Keratinocyte (primary cell): ENCODE measurements at regions not wholly inside any gene's neighbourhood (a gene's known extent, or its start where the extent isn't known, plus 50 kb on each side); places are given as distances from the start of the nearest gene placed in this dataset.
"Not testable (repeated sequence)": the region's sequence is repeated elsewhere in the genome, so short reads cannot be mapped to it uniquely, and the experiment has no call there.

Source experiments
- DNase-seq: peaks from one replicate; pipeline ENCODE4 v3.0.0-alpha.2; 2011; ENCODE audit warnings: low read depth, missing footprints, low spot score
- FAIRE-seq: peaks from 2 replicates; lab custom pipeline; 2011; peaks lifted over from hg19 to GRCh38; lab: Jason Lieb, UNC
- H2AFZ ChIP-seq: 2 replicates; pipeline ENCODE4 v1.6.0; 2012; ENCODE audit warnings: low read length, control low read depth, inconsistent platforms; ENCODE audit not compliant: control insufficient read depth
- H3K27ac ChIP-seq: 2 replicates; pipeline ENCODE4 v1.5.1; 2011; ENCODE audit warnings: low read length; ENCODE audit not compliant: control insufficient read depth, insufficient read depth
- H3K27me3 ChIP-seq: 3 replicates; pipeline ENCODE4 v1.6.0; 2011; ENCODE audit warnings: low read length; ENCODE audit not compliant: control insufficient read depth, insufficient read depth; ENCODE audit errors: extremely low read depth
- H3K36me3 ChIP-seq, 2 experiments: 2 replicates in 1 of 2; 3 replicates in 1 of 2; pipeline ENCODE4 v1.5.1; 2011; ENCODE audit warnings: low read length in 2 of 2, mild to moderate bottlenecking in 1 of 2; ENCODE audit not compliant: control insufficient read depth in 2 of 2, insufficient read depth in 2 of 2; ENCODE audit errors: extremely low read depth in 1 of 2
- H3K4me1 ChIP-seq: 3 replicates; pipeline ENCODE4 v1.5.1; 2011; ENCODE audit warnings: low read length; ENCODE audit not compliant: control insufficient read depth, insufficient read depth; ENCODE audit errors: extremely low read depth
- H3K4me2 ChIP-seq: 3 replicates; pipeline ENCODE4 v1.6.0; 2011; ENCODE audit warnings: low read depth, low read length; ENCODE audit not compliant: control insufficient read depth, insufficient read depth; ENCODE audit errors: extremely low read depth
- H3K4me3 ChIP-seq, 3 experiments: fragments of 200-600 bp in 1 of 3; sonication (generic) in 1 of 3; 2 replicates in 2 of 3; 3 replicates in 1 of 3; pipeline ENCODE4 v1.5.1; 2011 to 2016; ENCODE audit warnings: low read length in 3 of 3, mild to moderate bottlenecking in 3 of 3, control low read depth in 2 of 3, inconsistent platforms in 1 of 3, low read depth in 1 of 3, mixed read lengths in 1 of 3, mixed run types in 1 of 3, moderate library complexity in 1 of 3; ENCODE audit not compliant: control insufficient read depth in 2 of 3, insufficient read depth in 2 of 3; ENCODE audit errors: extremely low read depth in 1 of 3
- H3K79me2 ChIP-seq: 2 replicates; pipeline ENCODE4 v1.6.0; 2012; ENCODE audit warnings: low read length; ENCODE audit not compliant: control insufficient read depth, insufficient read depth
- H3K9ac ChIP-seq: 3 replicates; pipeline ENCODE4 v1.6.0; 2011; ENCODE audit warnings: low read length; ENCODE audit not compliant: control insufficient read depth, insufficient read depth; ENCODE audit errors: extremely low read depth
- H3K9me1 ChIP-seq: 3 replicates; pipeline ENCODE4 v1.6.0; 2011; ENCODE audit warnings: low read length; ENCODE audit not compliant: control insufficient read depth, insufficient read depth; ENCODE audit errors: extremely low read depth
- H3K9me3 ChIP-seq: 2 replicates; pipeline ENCODE4 v1.5.1; 2012; ENCODE audit warnings: low read depth, low read length; ENCODE audit not compliant: control insufficient read depth
- H4K20me1 ChIP-seq: 3 replicates; pipeline ENCODE4 v1.6.0; 2011; ENCODE audit warnings: low read length; ENCODE audit not compliant: control insufficient read depth, insufficient read depth; ENCODE audit errors: extremely low read depth
- CTCF ChIP-seq, 3 experiments: IDR thresholded peaks in 1 of 3; conservative IDR thresholded peaks in 1 of 3; optimal IDR thresholded peaks in 1 of 3; 2 replicates in 2 of 3; 3 replicates in 1 of 3; pipeline versions ENCODE3 to v1.5.1; 2011; ENCODE audit warnings: low read length in 3 of 3, mild to moderate bottlenecking in 3 of 3, moderate library complexity in 2 of 3, control low read depth in 1 of 3, inconsistent platforms in 1 of 3; ENCODE audit not compliant: insufficient read depth in 2 of 3; ENCODE audit errors: extremely low read depth in 1 of 3
- EZH2 ChIP-seq: IDR thresholded peaks from one replicate; pipeline ENCODE4 v1.6.1; 2012; ENCODE audit warnings: inconsistent platforms, mild to moderate bottlenecking, low read length, moderate library complexity
- dilution Hi-C: fragments of 300-500 bp; cut with MboI; formaldehyde crosslinking; loops from one replicate; pipeline ENCODE4 v1.7.0; 2020; ENCODE audit warnings: low sequenced_read_pairs; ENCODE audit not compliant: extremely low pct_ligation_motif_present

GRCh38 chr7:65287023-65287422 is 86.6 kb upstream of the ZNF92 start:
- Histone ChIP-seq H3K9me1 (no peaks in the 10 kb centered on the region), H2AFZ (no peak overlapping the region), H3K79me2 (no peaks in the 10 kb centered on the region), H3K36me3 (no peaks in the 10 kb centered on the region), H3K9me3 (no peaks in the 10 kb centered on the region), H3K4me2 (no peak overlapping the region), H4K20me1 (no peaks in the 10 kb centered on the region), H3K9ac (no peak overlapping the region), H3K4me3 (no peak overlapping the region), H3K27me3 (no peaks in the 10 kb centered on the region), H3K27ac (no peak overlapping the region), H3K4me1 (no peaks in the 10 kb centered on the region)
- TF ChIP-seq EZH2 = no peak
- TF ChIP-seq CTCF (optimal IDR thresholded peaks at IDR 0.05 in 1 of 3, IDR thresholded peaks at IDR 0.05 in 1 of 3, conservative IDR thresholded peaks at IDR 0.05 in 1 of 3; ENCODE audit: extremely low read depth in 1 of 3, insufficient read depth in 2 of 3, low read length in 3 of 3) = no peak
- no peak for FAIRE-seq
- dilution Hi-C loops = no loop called here
- DNase-seq = no peak

DNA sequence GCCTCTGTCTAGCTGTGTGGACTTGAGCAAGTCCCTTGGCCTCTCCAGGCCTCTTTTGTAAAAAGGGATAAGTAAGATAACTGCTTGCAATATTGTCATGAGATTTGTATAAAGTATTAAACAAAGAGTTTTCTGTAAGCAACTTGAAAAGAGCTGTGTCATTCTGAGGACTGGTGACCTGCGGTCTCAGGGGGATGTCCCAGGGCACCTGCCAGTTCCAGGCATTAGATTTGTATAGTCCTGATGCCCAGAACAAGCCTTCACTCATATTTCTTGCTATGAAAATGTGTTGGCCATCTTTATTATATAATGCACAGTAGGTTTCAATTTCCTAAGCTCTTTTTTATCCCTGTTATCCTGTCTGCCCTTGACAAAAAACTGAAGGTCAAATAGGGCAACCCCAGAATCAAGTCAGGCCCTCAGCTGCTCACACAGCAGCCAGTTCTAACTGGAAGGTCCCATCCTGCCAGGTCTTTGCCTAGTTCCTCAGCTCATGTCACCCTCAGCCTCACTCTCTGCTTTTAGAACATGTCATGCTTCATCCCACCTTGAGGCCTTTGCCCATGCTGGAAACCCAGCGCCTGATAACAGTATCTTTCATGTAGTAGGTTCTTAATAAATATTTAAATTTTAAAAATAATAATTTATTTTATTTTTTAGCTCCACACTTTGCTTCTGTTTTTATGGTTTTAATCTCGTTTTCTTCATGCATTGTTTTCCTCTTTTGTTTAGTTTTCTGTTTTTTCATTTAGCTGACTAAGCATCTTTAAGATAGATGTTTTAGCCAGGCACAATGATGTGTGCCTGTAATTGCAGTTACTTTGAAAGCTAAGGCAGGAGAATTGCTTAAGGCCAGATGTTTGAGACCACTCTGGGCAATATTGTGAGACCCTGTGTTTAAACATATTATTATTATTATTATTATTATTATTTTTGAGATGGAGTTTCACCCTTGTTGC is 87.5 kb upstream of the ZNF92 start:
- no peaks in the 10 kb centered on the region for H3K9me1 ChIP-seq
- H3K79me2 ChIP-seq = no peaks in the 10 kb centered on the region
- FAIRE-seq (no peak), DNase-seq (no peak)
- no peaks in the 10 kb centered on the region for H3K27me3 ChIP-seq
- H3K27ac ChIP-seq = no peak overlapping the region
- no peaks in the 10 kb centered on the region for H3K9me3 ChIP-seq
- H3K4me3 ChIP-seq = no peak overlapping the region
- no peak overlapping the region for H3K9ac ChIP-seq
- H4K20me1 ChIP-seq = no peaks in the 10 kb centered on the region
- H3K4me1 ChIP-seq = no peaks in the 10 kb centered on the region
- H3K4me2 ChIP-seq = no peak overlapping the region
- H3K36me3 ChIP-seq = no peaks in the 10 kb centered on the region
- dilution Hi-C loops = no loop called here
- H2AFZ ChIP-seq = no peak overlapping the region
- TF ChIP-seq EZH2 = no peak
- TF ChIP-seq CTCF (optimal IDR thresholded peaks at IDR 0.05 in 1 of 3, IDR thresholded peaks at IDR 0.05 in 1 of 3, conservative IDR thresholded peaks at IDR 0.05 in 1 of 3; ENCODE audit: extremely low read depth in 1 of 3, insufficient read depth in 2 of 3, low read length in 3 of 3) = no peak

DNA sequence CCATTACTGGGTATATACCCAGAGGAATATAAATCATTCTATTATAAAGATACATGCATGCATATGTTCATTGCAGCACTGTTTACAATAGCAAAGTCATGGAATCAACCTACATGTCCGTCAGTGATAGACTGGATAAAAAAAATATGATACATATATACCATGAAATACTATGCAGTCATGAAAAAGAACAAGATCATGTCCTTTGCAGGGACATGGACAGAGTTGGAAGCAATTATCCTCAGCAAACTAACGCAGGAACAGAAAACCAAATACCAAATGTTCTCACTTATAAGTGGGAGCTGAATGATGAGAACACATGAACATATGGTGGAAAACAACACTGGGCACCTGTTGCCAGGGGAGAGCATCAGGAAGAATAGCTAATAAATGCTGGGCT is 88.4 kb upstream of the ZNF92 start:
- H3K36me3 ChIP-seq, H4K20me1 ChIP-seq, H3K9me3 ChIP-seq, H3K4me1 ChIP-seq, H3K9me1 ChIP-seq, H3K9ac ChIP-seq, H2AFZ ChIP-seq, H3K79me2 ChIP-seq, H3K4me3 ChIP-seq, DNase-seq, H3K27ac ChIP-seq, dilution Hi-C loops, H3K4me2 ChIP-seq, FAIRE-seq, H3K27me3 ChIP-seq: not testable (repeated sequence)
